HCT116 (cell line): ENCODE measurements at regions not wholly inside any gene's neighbourhood (a gene's known extent, or its start where the extent isn't known, plus 50 kb on each side); places are given as distances from the start of the nearest gene placed in this dataset.
A peak's percentile ranks its signal among the peaks of the same experiment; 100 is the strongest.

Experiments used
- CBX3 ChIP-seq: IDR thresholded peaks from 2 replicates; pipeline ENCODE4 v1.6.1; 2012; ENCODE audit warnings: low read depth
- EGR1 ChIP-seq: IDR thresholded peaks from 2 replicates; pipeline ENCODE4 v1.6.1; 2012; ENCODE audit warnings: low read depth
- ELF1 ChIP-seq: IDR thresholded peaks from 2 replicates; pipeline ENCODE4 v1.6.1; 2012; ENCODE audit warnings: low read depth, borderline replicate concordance
- EZH2 ChIP-seq: fragments of 200-600 bp; sonication (generic); IDR thresholded peaks from 2 replicates; pipeline ENCODE4 v1.6.1; 2017; ENCODE audit warnings: antibody characterized with exemption, mixed run types
- JUND ChIP-seq: IDR thresholded peaks from 2 replicates; pipeline ENCODE4 v1.6.1; 2012
- POLR2A ChIP-seq: IDR thresholded peaks from 2 replicates; pipeline ENCODE4 v1.7.0; 2011; ENCODE audit warnings: borderline replicate concordance; ENCODE audit not compliant: insufficient read depth, insufficient read length; ENCODE audit errors: extremely low read depth
- POLR2AphosphoS5 ChIP-seq: IDR thresholded peaks from 2 replicates; pipeline ENCODE4 v1.6.1; 2011; ENCODE audit warnings: mild to moderate bottlenecking, low read depth, low read length, moderate library complexity
- RAD21 ChIP-seq: IDR thresholded peaks from 2 replicates; pipeline ENCODE4 v1.6.1; 2012; ENCODE audit warnings: low read depth, mild to moderate bottlenecking
- SIN3A ChIP-seq: IDR thresholded peaks from 2 replicates; pipeline ENCODE4 v1.6.1; 2012; ENCODE audit warnings: low read depth
- SP1 ChIP-seq: IDR thresholded peaks from 2 replicates; pipeline ENCODE4 v1.6.1; 2012; ENCODE audit warnings: low read depth
- SRF ChIP-seq: IDR thresholded peaks from 2 replicates; pipeline ENCODE4 v1.6.1; 2012; ENCODE audit warnings: low read depth
- TCF7L2 ChIP-seq: IDR thresholded peaks from 2 replicates; pipeline ENCODE4 v1.7.0; 2011; ENCODE audit warnings: borderline replicate concordance, inconsistent platforms; ENCODE audit not compliant: insufficient read depth, insufficient read length; ENCODE audit errors: extremely low read depth
- YY1 ChIP-seq: IDR thresholded peaks from 2 replicates; pipeline ENCODE4 v1.6.1; 2011; ENCODE audit warnings: low read length, low read depth, moderate library complexity, mild to moderate bottlenecking; ENCODE audit not compliant: insufficient replicate concordance; ENCODE audit errors: extremely low read depth
- ZFX ChIP-seq: fragments of 450-650 bp; IDR thresholded peaks from 2 replicates; pipeline ENCODE4 v1.6.1; 2017
- ZNF274 ChIP-seq: fragments of 200-500 bp; sonication (Bioruptor generic); IDR thresholded peaks from 2 replicates; pipeline ENCODE4 v1.6.1; 2014; ENCODE audit warnings: mild to moderate bottlenecking, low read depth, low read length, inconsistent platforms
- TF ChIP-seq, protein P1 (sequence below): IDR thresholded peaks from 2 replicates; pipeline ENCODE4 v1.6.1; 2011; ENCODE audit warnings: mild to moderate bottlenecking, low read length, moderate library complexity; ENCODE audit not compliant: insufficient replicate concordance; ENCODE audit errors: extremely low read depth
- TF ChIP-seq, protein P2 (sequence below): IDR thresholded peaks from 2 replicates; pipeline ENCODE4 v1.6.1; 2012

GRCh38 chr6:27672113-27672799 is 199.4 kb upstream of the ZNF184 start (continued):
- TF ChIP-seq, protein P1, sequence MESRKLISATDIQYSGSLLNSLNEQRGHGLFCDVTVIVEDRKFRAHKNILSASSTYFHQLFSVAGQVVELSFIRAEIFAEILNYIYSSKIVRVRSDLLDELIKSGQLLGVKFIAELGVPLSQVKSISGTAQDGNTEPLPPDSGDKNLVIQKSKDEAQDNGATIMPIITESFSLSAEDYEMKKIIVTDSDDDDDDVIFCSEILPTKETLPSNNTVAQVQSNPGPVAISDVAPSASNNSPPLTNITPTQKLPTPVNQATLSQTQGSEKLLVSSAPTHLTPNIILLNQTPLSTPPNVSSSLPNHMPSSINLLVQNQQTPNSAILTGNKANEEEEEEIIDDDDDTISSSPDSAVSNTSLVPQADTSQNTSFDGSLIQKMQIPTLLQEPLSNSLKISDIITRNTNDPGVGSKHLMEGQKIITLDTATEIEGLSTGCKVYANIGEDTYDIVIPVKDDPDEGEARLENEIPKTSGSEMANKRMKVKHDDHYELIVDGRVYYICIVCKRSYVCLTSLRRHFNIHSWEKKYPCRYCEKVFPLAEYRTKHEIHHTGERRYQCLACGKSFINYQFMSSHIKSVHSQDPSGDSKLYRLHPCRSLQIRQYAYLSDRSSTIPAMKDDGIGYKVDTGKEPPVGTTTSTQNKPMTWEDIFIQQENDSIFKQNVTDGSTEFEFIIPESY, result peak; percentile 7
- TF ChIP-seq RAD21, result no peak; the same call in 1 of the 2 replicates
- peak; percentile 93 for TF ChIP-seq YY1
- no peak for TF ChIP-seq EZH2
- TF ChIP-seq TCF7L2, result no peak
- TF ChIP-seq EGR1, result no peak
- TF ChIP-seq POLR2AphosphoS5, result no peak
- TF ChIP-seq JUND, result no peak
- no peak for TF ChIP-seq SIN3A
- TF ChIP-seq, protein P2, sequence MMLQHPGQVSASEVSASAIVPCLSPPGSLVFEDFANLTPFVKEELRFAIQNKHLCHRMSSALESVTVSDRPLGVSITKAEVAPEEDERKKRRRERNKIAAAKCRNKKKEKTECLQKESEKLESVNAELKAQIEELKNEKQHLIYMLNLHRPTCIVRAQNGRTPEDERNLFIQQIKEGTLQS, result peak; percentile 94
- TF ChIP-seq CBX3, result peak; percentile 73
- no peak for TF ChIP-seq ZNF274
- no peak for TF ChIP-seq POLR2A
- no peak for TF ChIP-seq SRF
- peak; percentile 29 for TF ChIP-seq SP1
- TF ChIP-seq ELF1, result no peak; the same call in 1 of the 2 replicates
- no peak for TF ChIP-seq ZFX
